HepG2 (cell line): ENCODE measurements at regions not wholly inside any gene's neighbourhood (a gene's known extent, or its start where the extent isn't known, plus 50 kb on each side); places are given as distances from the start of the nearest gene placed in this dataset.

Experiments used
- ATAC-seq: fragments of 200-7000 bp; cut with Tn5 transposase; 3 replicates; pipeline ENCODE4 v1.9.1; 2020; ENCODE audit warnings: mild to moderate bottlenecking, moderate library complexity
- BruUV-seq: library from RNA; stranded (reverse); fragments of 400-500 nt; replicated peaks from 2 replicates; lab custom pipeline; 2021; lab: Mats Ljungman, UMichigan
- CTCF ChIA-PET: fragments of 300-600 bp; formaldehyde crosslinking; extraction: SDS; loops from one replicate; lab custom pipeline; 2021; ENCODE audit warnings: low total read pairs, inconsistent platforms, low intra/inter-chr PET ratio; lab: Yijun Ruan, JAX
- POLR2A ChIA-PET: fragments of 350-600 bp; sonication (Branson Sonifier 250); formaldehyde crosslinking; loops from one replicate; lab custom pipeline; 2020; ENCODE audit warnings: antibody characterized with exemption, inconsistent platforms; lab: Yijun Ruan, JAX
- DNase-seq: peaks from one replicate; pipeline ENCODE4 v3.0.0-alpha.2; 2015; ENCODE audit warnings: low spot score
- FAIRE-seq: peaks from 3 replicates; lab custom pipeline; 2011; peaks lifted over from hg19 to GRCh38; lab: Jason Lieb, UNC
- H2AFZ ChIP-seq: one replicate; pipeline ENCODE4 v1.6.1; 2011; ENCODE audit warnings: low read length, inconsistent platforms
- H3K27ac ChIP-seq: fragments of 300-600 bp; 3 replicates; pipeline ENCODE4 v1.8.0; 2011; ENCODE audit warnings: mixed run types, mild to moderate bottlenecking, mixed read lengths, low read length, inconsistent platforms; ENCODE audit not compliant: insufficient read depth; ENCODE audit errors: extremely low read length
- H3K27me3 ChIP-seq, 2 experiments: fragments of 200-600 bp in 1 of 2; 2 replicates in 1 of 2; 3 replicates in 1 of 2; pipeline versions ENCODE4 v1.6.0 to v1.8.0; 2011; ENCODE audit warnings: low read length in 2 of 2, mild to moderate bottlenecking in 2 of 2, moderate library complexity in 2 of 2, inconsistent platforms in 1 of 2; ENCODE audit not compliant: insufficient read depth in 2 of 2, control insufficient read depth in 1 of 2
- H3K36me3 ChIP-seq, 2 experiments: fragments of 200-600 bp in 1 of 2; replicated peaks in 1 of 2; 2 replicates in 1 of 2; 3 replicates in 1 of 2; pipeline versions ENCODE4 v1.5.1 to v1.8.0; 2011; ENCODE audit warnings: low read length in 2 of 2, inconsistent platforms in 1 of 2; ENCODE audit not compliant: insufficient read depth in 2 of 2, control insufficient read depth in 1 of 2
- H3K4me1 ChIP-seq: 2 replicates; pipeline ENCODE4 v1.5.1; 2012; ENCODE audit warnings: low read length, inconsistent platforms; ENCODE audit not compliant: insufficient read depth
- H3K4me2 ChIP-seq: 2 replicates; pipeline ENCODE4 v1.6.0; 2011; ENCODE audit warnings: low read depth, low read length, inconsistent platforms
- H3K4me3 ChIP-seq, 3 experiments: fragments of 200-600 bp in 1 of 3; sonication (generic), shearing (Covaris generic) in 1 of 3; replicated peaks in 1 of 3; 2 replicates each; pipeline ENCODE4 v1.5.1; 2011 to 2016; ENCODE audit warnings: low read length in 3 of 3, inconsistent platforms in 2 of 3, low read depth in 2 of 3, mild to moderate bottlenecking in 2 of 3, control low read depth in 1 of 3, mixed read lengths in 1 of 3; ENCODE audit not compliant: insufficient read depth in 1 of 3
- H3K79me2 ChIP-seq: one replicate; pipeline ENCODE4 v1.6.1; 2011; ENCODE audit warnings: low read length, inconsistent platforms; ENCODE audit not compliant: insufficient read depth
- H3K9ac ChIP-seq: 2 replicates; pipeline ENCODE4 v1.6.0; 2011; ENCODE audit warnings: mild to moderate bottlenecking, low read depth, low read length, inconsistent platforms; ENCODE audit not compliant: insufficient read depth
- H3K9me3 ChIP-seq: 2 replicates; pipeline ENCODE4 v1.5.1; 2012; ENCODE audit warnings: mild to moderate bottlenecking, low read length
- H4K20me1 ChIP-seq: 2 replicates; pipeline ENCODE4 v1.6.0; 2011; ENCODE audit warnings: inconsistent platforms, mild to moderate bottlenecking, low read length, moderate library complexity; ENCODE audit not compliant: insufficient read depth
- DNMT3B ChIP-seq: conservative IDR thresholded peaks from 2 replicates; pipeline ENCODE4 v1.6.1; 2016; ENCODE audit warnings: missing biosample characterization, control low read depth
- KIAA2018 ChIP-seq: sonication (generic); formaldehyde crosslinking; IDR thresholded peaks from 2 replicates; pipeline ENCODE4 v1.5.0; 2020; ENCODE audit warnings: mild to moderate bottlenecking, missing genetic modification reagents, borderline replicate concordance
- MED13 ChIP-seq: sonication (generic); formaldehyde crosslinking; IDR thresholded peaks from 2 replicates; pipeline ENCODE4 v1.5.0; 2020; ENCODE audit warnings: missing genetic modification reagents
- MIER3 ChIP-seq: IDR thresholded peaks from 2 replicates; pipeline ENCODE4 v1.6.1; 2016; ENCODE audit warnings: missing compliant biosample characterization, borderline replicate concordance
- PBX3 ChIP-seq: sonication (generic); formaldehyde crosslinking; IDR thresholded peaks from 2 replicates; pipeline ENCODE4 v1.8.1; 2023; ENCODE audit warnings: missing genetic modification reagents, inconsistent platforms, borderline replicate concordance
- SP2 ChIP-seq: sonication (generic); formaldehyde crosslinking; IDR thresholded peaks from 2 replicates; pipeline ENCODE4 v1.5.1; 2020; ENCODE audit warnings: mild to moderate bottlenecking, missing genetic modification reagents
- ZFP36L2 ChIP-seq: sonication (generic); formaldehyde crosslinking; IDR thresholded peaks from 2 replicates; pipeline ENCODE4 v1.4.0; 2020; ENCODE audit warnings: missing genetic modification reagents
- ZFYVE20 ChIP-seq: sonication (generic); formaldehyde crosslinking; IDR thresholded peaks from 2 replicates; pipeline ENCODE4 v1.8.0; 2023; ENCODE audit warnings: low read depth, mild to moderate bottlenecking, moderate library complexity, missing genetic modification reagents, borderline replicate concordance
- ZNF567 ChIP-seq: sonication (generic); formaldehyde crosslinking; IDR thresholded peaks from 2 replicates; pipeline ENCODE4 v1.8.1; 2023; ENCODE audit warnings: mild to moderate bottlenecking, missing genetic modification reagents, borderline replicate concordance
- ZNF839 ChIP-seq: sonication (generic); formaldehyde crosslinking; IDR thresholded peaks from 2 replicates; pipeline ENCODE4 v1.4.0; 2020; ENCODE audit warnings: missing genetic modification reagents, mild to moderate bottlenecking, borderline replicate concordance
- WGBS: methylation state at CpG from one replicate; pipeline ENCODE4 v1.1.6; 2017; ENCODE audit warnings: low lambda C conversion rate; 5-methylcytosine and 5-hydroxymethylcytosine counted together
- in situ Hi-C: cut with HindIII; loops from 2 replicates; pipeline ENCODE4 v1.10.0; 2017; ENCODE audit warnings: low pct_unique_long_range_greater_than_20kb; ENCODE audit not compliant: extremely low pct_ligation_motif_present
- intact Hi-C: fragments of 100-400 bp; cut with micrococcal nuclease; formaldehyde crosslinking; loops from one replicate; pipeline ENCODE4 v1.10.0; 2022; ENCODE audit not compliant: unreplicated experiment

- peaks cover 10% of the 10 kb centered on the region; the same call in 1 of the 2 replicates for H3K4me1 ChIP-seq
- no peak for ATAC-seq
- in situ Hi-C loops (no loop called here), intact Hi-C loops (no loop called here)
- DNase-seq = no peak
- BruUV-seq = no TSS peak
- H3K27ac ChIP-seq = no peak overlapping the region
- no peaks in the 10 kb centered on the region for H3K79me2 ChIP-seq
- FAIRE-seq = no peak
- 0% methylated on average over 5 of the region's 5 CpGs for WGBS
- H3K4me2 ChIP-seq = no peak overlapping the region
- no peaks in the 10 kb centered on the region for H3K36me3 ChIP-seq
- H2AFZ ChIP-seq = no peak overlapping the region
- H3K27me3 ChIP-seq = no peaks in the 10 kb centered on the region
- no peaks in the 10 kb centered on the region for H3K9me3 ChIP-seq
- H4K20me1 ChIP-seq = no peaks in the 10 kb centered on the region
- H3K9ac ChIP-seq = no peak overlapping the region
- H3K4me3 ChIP-seq = no peak overlapping the region
- CTCF ChIA-PET = no interaction called here
- TF ChIP-seq PBX3 (no peak), MIER3 (CRISPR knock-in tag) (no peak), MED13 (CRISPR knock-in tag) (no peak)
- TF ChIP-seq, all 625 proteins: peak for 0
- POLR2A ChIA-PET = no interaction called here
Measured at GRCh38 chr21:16075649-16076282, 346.0 kb downstream of the USP25 start.

- intact Hi-C loops = no loop called here
- no peak for FAIRE-seq
- CTCF ChIA-PET = no interaction called here
- H3K79me2 ChIP-seq = no peaks in the 10 kb centered on the region
- H3K4me3 ChIP-seq = no peak overlapping the region
- H3K9me3 ChIP-seq = no peaks in the 10 kb centered on the region
- no peak overlapping the region for H3K4me2 ChIP-seq
- no peak overlapping the region for H3K27ac ChIP-seq
- POLR2A ChIA-PET = no interaction called here
- no peak for ATAC-seq
- H4K20me1 ChIP-seq = no peaks in the 10 kb centered on the region
- no peak overlapping the region for H2AFZ ChIP-seq
- in situ Hi-C loops = no loop called here
- H3K36me3 ChIP-seq = no peaks in the 10 kb centered on the region
- no peak for DNase-seq
- no peak overlapping the region for H3K9ac ChIP-seq
- peaks cover 10% of the 10 kb centered on the region; the same call in 1 of the 2 replicates for H3K4me1 ChIP-seq
- BruUV-seq = no TSS peak
- no peaks in the 10 kb centered on the region for H3K27me3 ChIP-seq
- TF ChIP-seq KIAA2018 (CRISPR knock-in tag) (no peak), ZFYVE20 (CRISPR knock-in tag) (no peak), DNMT3B (CRISPR knock-in tag) (no peak), SP2 (CRISPR knock-in tag) (no peak), ZNF839 (CRISPR knock-in tag) (no peak), ZNF567 (CRISPR knock-in tag) (no peak), ZFP36L2 (CRISPR knock-in tag) (no peak)
Measured at GRCh38 chr21:16076465-16076864, 346.7 kb downstream of the USP25 start.
